Loucy (cell line): ENCODE measurements at regions not wholly inside any gene's neighbourhood (a gene's known extent, or its start where the extent isn't known, plus 50 kb on each side); places are given as distances from the start of the nearest gene placed in this dataset.
"Not testable (repeated sequence)": the region's sequence is repeated elsewhere in the genome, so short reads cannot be mapped to it uniquely, and the experiment has no call there.

Source experiments
- H2AFZ ChIP-seq: fragments of 200-600 bp; sonication (generic); 2 replicates; pipeline ENCODE4 v1.6.0; 2016; ENCODE audit warnings: antibody characterized with exemption, mild to moderate bottlenecking, low read length, moderate library complexity
- H3F3A ChIP-seq: fragments of 200-600 bp; 2 replicates; pipeline ENCODE4 v1.6.0; 2016; ENCODE audit warnings: antibody characterized with exemption, low read depth, mild to moderate bottlenecking
- H3K27me3 ChIP-seq: fragments of 200-600 bp; sonication (generic); 2 replicates; pipeline ENCODE4 v1.6.1; 2014; ENCODE audit warnings: low read length, mild to moderate bottlenecking; ENCODE audit not compliant: insufficient read depth, poor library complexity, severe bottlenecking
- H3K36me3 ChIP-seq: fragments of 200-600 bp; sonication (generic); 2 replicates; pipeline ENCODE4 v1.6.1; 2016; ENCODE audit warnings: low read length; ENCODE audit not compliant: insufficient read depth
- H3K4me1 ChIP-seq: fragments of 200-600 bp; sonication (generic); 2 replicates; pipeline ENCODE4 v1.5.1; 2014; ENCODE audit warnings: low read length, mild to moderate bottlenecking; ENCODE audit not compliant: insufficient read depth, poor library complexity, severe bottlenecking
- H3K4me2 ChIP-seq: fragments of 200-600 bp; sonication (generic); 2 replicates; pipeline ENCODE4 v1.6.0; 2014; ENCODE audit warnings: antibody characterized with exemption, low read length, low read depth, mild to moderate bottlenecking; ENCODE audit not compliant: poor library complexity, severe bottlenecking
- H3K4me3 ChIP-seq: fragments of 200-600 bp; sonication (generic); 2 replicates; pipeline ENCODE4 v1.5.1; 2014; ENCODE audit warnings: low read length, mild to moderate bottlenecking, mixed read lengths; ENCODE audit not compliant: poor library complexity, severe bottlenecking
- H3K79me2 ChIP-seq: fragments of 200-600 bp; sonication (generic); 2 replicates; pipeline ENCODE4 v1.6.1; 2014; ENCODE audit warnings: low read length; ENCODE audit not compliant: insufficient read depth
- H3K9ac ChIP-seq: fragments of 200-600 bp; sonication (generic); 2 replicates; pipeline ENCODE4 v1.6.0; 2014; ENCODE audit warnings: mild to moderate bottlenecking, low read depth, low read length, moderate library complexity; ENCODE audit not compliant: poor library complexity, severe bottlenecking
- H3K9me2 ChIP-seq: fragments of 200-600 bp; sonication (generic); replicated peaks from 2 replicates; pipeline ENCODE4 v1.6.1; 2016; ENCODE audit warnings: low read depth, low read length, mixed read lengths
- H3K9me3 ChIP-seq: fragments of 200-600 bp; sonication (generic); 2 replicates; pipeline ENCODE4 v1.6.1; 2014; ENCODE audit warnings: mild to moderate bottlenecking, antibody characterized with exemption, low read length, low read depth; ENCODE audit not compliant: insufficient read depth
- H4K20me1 ChIP-seq: fragments of 200-600 bp; sonication (generic); 2 replicates; pipeline ENCODE4 v1.6.0; 2014; ENCODE audit warnings: antibody characterized with exemption, low read length, mild to moderate bottlenecking; ENCODE audit not compliant: insufficient read depth, poor library complexity, severe bottlenecking
- EZH2phosphoT487 ChIP-seq: fragments of 200-600 bp; IDR thresholded peaks from 2 replicates; pipeline ENCODE4 v1.6.1; 2018; ENCODE audit warnings: antibody characterized with exemption, mild to moderate bottlenecking, moderate library complexity, borderline replicate concordance
- TF ChIP-seq, protein P1 (sequence below): fragments of 200-600 bp; sonication (generic); conservative IDR thresholded peaks from 2 replicates; pipeline ENCODE4 v1.5.1; 2014; ENCODE audit warnings: mild to moderate bottlenecking, antibody characterized with exemption, low read length

DNA sequence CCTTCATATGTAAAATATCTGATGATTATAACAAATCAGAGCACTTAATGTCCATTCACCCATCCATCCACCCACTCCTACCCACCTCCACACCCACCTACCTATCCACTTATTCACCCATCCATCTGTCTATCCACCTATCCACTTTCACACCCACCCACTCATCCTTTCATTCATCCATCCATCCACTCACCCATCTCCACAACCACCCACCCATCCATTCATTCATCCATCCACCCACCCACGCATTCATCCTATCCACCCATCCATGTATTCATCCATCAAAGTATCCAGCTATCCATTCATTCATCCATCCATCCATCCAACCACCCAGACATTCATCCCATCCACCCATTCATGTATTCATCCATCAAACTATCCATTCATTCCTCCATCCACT lies 466.1 kb downstream of the AJAP1 start:
- no peaks in the 10 kb centered on the region for H3K9me2 ChIP-seq
- no peak overlapping the region for H3K4me3 ChIP-seq
- no peaks in the 10 kb centered on the region for H3F3A ChIP-seq
- H3K27me3 ChIP-seq, result no peaks in the 10 kb centered on the region
- H2AFZ ChIP-seq, result no peak overlapping the region
- H3K36me3 ChIP-seq, result no peaks in the 10 kb centered on the region
- H3K4me2 ChIP-seq, result no peak overlapping the region
- TF ChIP-seq, protein P1, sequence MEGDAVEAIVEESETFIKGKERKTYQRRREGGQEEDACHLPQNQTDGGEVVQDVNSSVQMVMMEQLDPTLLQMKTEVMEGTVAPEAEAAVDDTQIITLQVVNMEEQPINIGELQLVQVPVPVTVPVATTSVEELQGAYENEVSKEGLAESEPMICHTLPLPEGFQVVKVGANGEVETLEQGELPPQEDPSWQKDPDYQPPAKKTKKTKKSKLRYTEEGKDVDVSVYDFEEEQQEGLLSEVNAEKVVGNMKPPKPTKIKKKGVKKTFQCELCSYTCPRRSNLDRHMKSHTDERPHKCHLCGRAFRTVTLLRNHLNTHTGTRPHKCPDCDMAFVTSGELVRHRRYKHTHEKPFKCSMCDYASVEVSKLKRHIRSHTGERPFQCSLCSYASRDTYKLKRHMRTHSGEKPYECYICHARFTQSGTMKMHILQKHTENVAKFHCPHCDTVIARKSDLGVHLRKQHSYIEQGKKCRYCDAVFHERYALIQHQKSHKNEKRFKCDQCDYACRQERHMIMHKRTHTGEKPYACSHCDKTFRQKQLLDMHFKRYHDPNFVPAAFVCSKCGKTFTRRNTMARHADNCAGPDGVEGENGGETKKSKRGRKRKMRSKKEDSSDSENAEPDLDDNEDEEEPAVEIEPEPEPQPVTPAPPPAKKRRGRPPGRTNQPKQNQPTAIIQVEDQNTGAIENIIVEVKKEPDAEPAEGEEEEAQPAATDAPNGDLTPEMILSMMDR, result no peak
- no peak for TF ChIP-seq EZH2phosphoT487
- H3K4me1 ChIP-seq, result no peaks in the 10 kb centered on the region
- H3K79me2 ChIP-seq, result no peaks in the 10 kb centered on the region
- H3K9me3 ChIP-seq, result peaks cover 7% of the 10 kb centered on the region; the same call in 1 of the 2 replicates
- H3K9ac ChIP-seq, result no peak overlapping the region
- no peaks in the 10 kb centered on the region for H4K20me1 ChIP-seq

DNA sequence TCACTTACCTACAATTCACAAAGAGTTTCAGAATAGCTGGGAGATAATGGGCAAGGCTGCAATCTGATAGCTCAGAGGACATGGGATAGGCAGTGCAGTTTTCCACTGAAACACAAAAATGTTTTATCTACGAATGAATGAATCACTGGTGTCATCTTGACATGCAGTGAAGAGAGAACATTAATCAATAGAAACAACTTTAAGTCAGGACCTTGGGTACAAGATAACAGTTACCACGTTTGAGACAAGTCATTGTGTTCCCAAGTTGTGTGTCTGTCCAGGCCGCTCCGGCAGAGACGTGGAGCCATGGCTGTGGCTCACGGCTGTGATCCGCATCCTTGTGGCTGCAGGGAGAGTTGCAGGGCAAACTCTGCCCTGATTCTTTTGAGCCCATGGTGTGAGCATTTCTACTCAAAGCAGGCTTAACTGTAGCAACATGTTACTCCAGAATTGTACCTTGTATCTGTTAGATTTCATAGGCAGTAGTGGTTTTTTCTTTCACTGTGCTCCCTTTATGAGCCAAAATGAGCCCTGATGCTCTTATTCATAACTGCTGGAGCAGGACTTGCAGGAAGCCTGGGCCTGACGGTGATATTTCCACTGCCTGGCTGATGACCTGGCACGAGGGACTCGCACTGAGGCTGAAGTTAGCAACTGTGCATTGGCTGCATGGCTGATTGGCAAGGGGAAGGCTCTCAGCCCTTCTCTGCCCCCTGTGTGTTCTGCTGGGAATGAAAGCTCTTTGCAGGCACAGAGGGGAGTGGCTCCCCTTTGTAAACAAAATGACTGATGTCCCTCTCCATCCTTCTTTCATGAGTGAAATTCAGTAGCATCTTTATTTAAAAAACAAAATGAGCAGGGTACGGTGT lies 465.2 kb downstream of the AJAP1 start:
- Histone ChIP-seq H2AFZ (no peak overlapping the region), H3K9me3 (0 out of 2 replicates have a peak, but pooled peaks cover 5% of the 10 kb centered on the region), H4K20me1 (no peaks in the 10 kb centered on the region), H3K9me2 (no peaks in the 10 kb centered on the region), H3K4me1 (no peaks in the 10 kb centered on the region), H3F3A (no peaks in the 10 kb centered on the region), H3K36me3 (no peaks in the 10 kb centered on the region), H3K9ac (no peak overlapping the region), H3K4me2 (no peak overlapping the region), H3K4me3 (no peak overlapping the region), H3K27me3 (no peaks in the 10 kb centered on the region), H3K79me2 (no peaks in the 10 kb centered on the region)
- TF ChIP-seq EZH2phosphoT487, result no peak
- TF ChIP-seq, protein P1, result no peak

DNA sequence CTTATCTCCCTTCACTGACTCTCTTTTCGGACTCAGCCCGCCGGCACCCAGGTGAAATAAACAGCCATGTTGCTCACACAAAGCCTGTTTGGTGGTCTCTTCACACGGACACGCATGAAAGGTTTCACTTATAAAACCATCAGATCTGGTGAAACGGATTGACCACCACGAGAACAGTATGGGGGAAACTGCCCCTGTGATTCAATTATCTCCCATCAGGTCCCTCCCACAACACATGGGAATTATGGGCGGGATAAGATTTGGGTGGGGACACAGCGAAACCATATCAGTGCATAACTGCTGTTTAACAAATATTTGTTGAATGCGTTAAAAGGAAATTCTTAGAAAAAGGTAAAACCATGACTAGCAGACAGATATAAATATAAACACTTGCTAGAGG lies 464.4 kb downstream of the AJAP1 start:
- not testable (repeated sequence) for H3K9me3 ChIP-seq, H3K79me2 ChIP-seq, H3F3A ChIP-seq, H3K4me1 ChIP-seq, H3K4me3 ChIP-seq, H4K20me1 ChIP-seq, H3K9me2 ChIP-seq, H2AFZ ChIP-seq, H3K9ac ChIP-seq, H3K27me3 ChIP-seq, H3K4me2 ChIP-seq, H3K36me3 ChIP-seq

DNA sequence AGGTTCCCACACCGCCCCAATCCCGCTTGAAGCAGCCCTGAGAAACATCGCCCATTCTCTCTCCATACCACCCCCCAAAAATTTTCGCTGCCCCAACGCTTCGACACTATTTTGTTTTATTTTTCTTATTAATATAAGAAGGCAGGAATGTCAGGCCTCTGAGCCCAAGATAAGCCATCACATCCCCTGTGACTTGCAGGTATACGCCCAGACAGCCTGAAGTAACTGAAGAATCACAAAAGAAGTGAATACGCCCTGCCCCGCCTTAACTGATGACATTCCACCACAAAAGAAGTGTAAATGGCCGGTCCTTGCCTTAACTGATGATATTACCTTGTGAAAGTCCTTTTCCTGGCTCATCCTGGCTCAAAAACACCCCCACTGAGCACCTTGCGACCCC lies 463.9 kb downstream of the AJAP1 start:
- H3K27me3 ChIP-seq, H3K79me2 ChIP-seq, H3F3A ChIP-seq, H3K9ac ChIP-seq, H3K4me1 ChIP-seq, H3K4me3 ChIP-seq, H2AFZ ChIP-seq, H3K4me2 ChIP-seq, H4K20me1 ChIP-seq, H3K36me3 ChIP-seq, H3K9me3 ChIP-seq, H3K9me2 ChIP-seq: not testable (repeated sequence)
